Sigmoid colon (tissue), 6 donors: ENCODE measurements at regions not wholly inside any gene's neighbourhood (a gene's known extent, or its start where the extent isn't known, plus 50 kb on each side); places are given as distances from the start of the nearest gene placed in this dataset.

ENCODE experiments used
- DNase-seq: peaks from one replicate; pipeline ENCODE4 v3.0.0-alpha.2; 2019
- H3K27ac ChIP-seq, 4 donors: fragments of 200-600 bp; sonication (generic); one replicate each; pipeline ENCODE4 v1.5.1; 2016 to 2019; ENCODE audit warnings: mild to moderate bottlenecking in 1 of 4
- H3K27me3 ChIP-seq, 3 donors: fragments of 200-600 bp; sonication (generic); one replicate each; pipeline ENCODE4 v1.5.1; 2019; ENCODE audit warnings: mild to moderate bottlenecking in 1 of 3
- H3K36me3 ChIP-seq, 4 donors: fragments of 200-600 bp; sonication (generic); one replicate each; pipeline ENCODE4 v1.5.1; 2016 to 2019
- H3K4me1 ChIP-seq, 4 donors: fragments of 200-600 bp; sonication (generic); one replicate each; pipeline ENCODE4 v1.5.1; 2017 to 2019
- H3K4me3 ChIP-seq, 4 donors: fragments of 200-600 bp; sonication (generic); one replicate each; pipeline ENCODE4 v1.5.1; 2017 to 2019; ENCODE audit warnings: mild to moderate bottlenecking in 2 of 4, moderate library complexity in 1 of 4
- H3K9me3 ChIP-seq, 4 donors: fragments of 200-600 bp in 3 of 4; sonication (generic) in 3 of 4; one replicate each; pipeline versions ENCODE4 v1.5.1 to v1.6.1; 2013 to 2019
- CTCF ChIP-seq, 4 experiments: fragments of 450-650 bp in 3 of 4; fragments of 200-600 bp in 1 of 4; IDR thresholded peaks; one replicate each; pipeline ENCODE4 v1.5.1; 2016 to 2019; ENCODE audit warnings: antibody characterized with exemption in 4 of 4, mild to moderate bottlenecking in 3 of 4, moderate library complexity in 2 of 4
- EP300 ChIP-seq, 4 donors: sonication (generic); formaldehyde crosslinking; IDR thresholded peaks; one replicate each; pipeline ENCODE4 v1.6.1; 2017; ENCODE audit warnings: antibody characterized with exemption in 4 of 4
- POLR2A ChIP-seq, 2 donors: fragments of 450-650 bp; IDR thresholded peaks; one replicate each; pipeline ENCODE4 v1.6.1; 2016; ENCODE audit warnings: antibody characterized with exemption in 2 of 2, mild to moderate bottlenecking in 2 of 2, moderate library complexity in 2 of 2
- POLR2AphosphoS5 ChIP-seq, 4 donors: sonication (generic); formaldehyde crosslinking; IDR thresholded peaks; one replicate each; pipeline ENCODE4 v1.6.1; 2017; ENCODE audit warnings: antibody characterized with exemption in 4 of 4
- WGBS, 2 donors: extraction: QIAGEN DNeasy Blood & Tissue Kit; methylation state at CpG; one replicate each; pipeline ENCODE4 v1.1.7; 2013; 5-methylcytosine and 5-hydroxymethylcytosine counted together
- intact Hi-C: fragments of 100-400 bp; cut with DNase I; formaldehyde crosslinking; loops from one replicate; pipeline ENCODE4 v1.15.1; 2023
- donor health status: healthy with polysubstance abuse.
- donor health status: healthy.

DNA sequence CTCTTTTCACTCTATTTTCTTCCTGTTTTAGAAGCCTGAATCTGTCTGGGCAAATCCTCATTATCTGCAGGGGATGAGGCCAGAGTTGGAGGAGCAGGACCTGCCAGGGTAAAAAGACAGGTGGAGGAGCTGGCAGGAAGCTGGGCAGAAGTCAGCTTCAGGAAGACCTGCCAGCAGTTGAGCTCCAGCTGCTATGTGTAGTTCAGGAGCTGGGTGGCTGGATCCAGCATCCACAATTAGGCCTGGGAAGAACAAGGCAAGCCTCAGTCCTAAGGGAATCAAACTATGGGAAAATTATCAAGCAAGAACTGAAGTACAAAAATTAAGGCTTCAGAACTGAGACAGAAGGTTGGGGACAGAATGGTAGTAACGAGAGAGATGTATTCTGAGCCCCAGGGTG, 174.0 kb downstream of the MREG start:
- no peaks in the 10 kb centered on the region for H3K9me3 ChIP-seq
- intact Hi-C loops = no loop called here
- no peak for TF ChIP-seq CTCF (IDR thresholded peaks at IDR 0.05)
- TF ChIP-seq EP300 (IDR thresholded peaks at IDR 0.05) = no peak
- no peak for TF ChIP-seq POLR2A (IDR thresholded peaks at IDR 0.05)
- no peak for TF ChIP-seq POLR2AphosphoS5 (IDR thresholded peaks at IDR 0.05)
- H3K27ac ChIP-seq = no peak overlapping the region
- peaks cover 0 to 11% (median 0%) of the 10 kb centered on the region in 4 donors for H3K4me1 ChIP-seq
- WGBS, 2 donors = 90 to 95% methylated on average over 1 of the region's 1 CpG
- no peaks in the 10 kb centered on the region for H3K27me3 ChIP-seq
- no peak overlapping the region for H3K4me3 ChIP-seq
- no peak for DNase-seq
- H3K36me3 ChIP-seq = no peaks in the 10 kb centered on the region

GRCh38 chr2:215836881-215837280, 176.5 kb downstream of the MREG start:
- no peak for TF ChIP-seq EP300 (IDR thresholded peaks at IDR 0.05)
- TF ChIP-seq POLR2A (IDR thresholded peaks at IDR 0.05) = no peak
- no peak for TF ChIP-seq CTCF (IDR thresholded peaks at IDR 0.05)
- no peak for TF ChIP-seq POLR2AphosphoS5 (IDR thresholded peaks at IDR 0.05)
- WGBS, 2 donors = 90 to 92% methylated on average over 4 of the region's 4 CpGs
- Histone ChIP-seq H3K4me3 (no peak overlapping the region), H3K36me3 (no peaks in the 10 kb centered on the region), H3K27ac (no peak overlapping the region), H3K9me3 (no peaks in the 10 kb centered on the region), H3K4me1 (peaks cover 0 to 26% (median 5%) of the 10 kb centered on the region in 4 donors), H3K27me3 (no peaks in the 10 kb centered on the region)
- intact Hi-C loops = no loop called here
- no peak for DNase-seq

DNA sequence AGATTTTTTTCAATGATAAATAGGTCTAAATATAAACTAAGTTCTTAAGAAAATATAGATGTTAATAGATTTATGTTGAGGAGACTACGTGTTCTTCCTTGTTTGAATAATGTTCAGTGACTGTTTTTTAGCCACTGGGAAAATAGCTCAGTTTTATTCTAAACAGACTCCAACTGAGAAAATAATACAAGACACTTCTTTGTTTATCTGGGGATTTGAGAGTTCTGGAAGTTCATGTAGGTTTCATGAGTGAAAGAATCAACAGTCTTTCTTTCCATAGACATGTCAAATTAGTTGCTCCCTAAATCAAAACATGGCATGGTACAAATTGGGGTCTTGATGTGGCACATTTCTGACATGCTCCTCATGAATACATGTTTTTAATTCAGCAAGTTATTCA, 177.7 kb downstream of the MREG start:
- Histone ChIP-seq H3K4me1 (peaks cover 0 to 26% (median 5%) of the 10 kb centered on the region in 4 donors), H3K27me3 (no peaks in the 10 kb centered on the region), H3K36me3 (no peaks in the 10 kb centered on the region), H3K27ac (no peak overlapping the region), H3K4me3 (no peak overlapping the region), H3K9me3 (no peaks in the 10 kb centered on the region)
- TF ChIP-seq POLR2A (IDR thresholded peaks at IDR 0.05) = no peak
- no peak for TF ChIP-seq CTCF (IDR thresholded peaks at IDR 0.05)
- TF ChIP-seq POLR2AphosphoS5 (IDR thresholded peaks at IDR 0.05) = no peak
- no peak for TF ChIP-seq EP300 (IDR thresholded peaks at IDR 0.05)
- intact Hi-C loops = no loop called here
- no peak for DNase-seq
- WGBS, 2 donors = 86 to 88% methylated on average over 1 of the region's 1 CpG

DNA sequence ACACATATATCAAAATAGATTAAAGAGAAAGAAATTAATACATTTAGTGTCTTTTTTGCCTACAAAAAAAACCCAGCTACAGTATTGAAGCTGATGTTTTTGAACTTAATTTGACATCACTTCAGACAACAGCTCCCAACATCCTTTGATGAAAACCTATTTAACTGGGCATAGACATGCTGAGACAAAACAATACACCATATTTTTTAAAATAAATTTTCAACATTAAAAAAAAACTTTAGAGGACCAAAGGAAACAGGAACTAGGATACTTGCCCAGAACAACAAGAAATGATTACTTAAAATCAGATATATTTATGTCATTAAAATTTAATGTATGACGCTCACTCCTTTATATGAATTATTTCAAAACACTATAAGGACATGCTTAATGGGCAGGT, 178.1 kb downstream of the MREG start:
- Histone ChIP-seq H3K27ac (no peak overlapping the region), H3K4me3 (no peak overlapping the region), H3K9me3 (no peaks in the 10 kb centered on the region), H3K4me1 (peaks cover 0 to 26% (median 5%) of the 10 kb centered on the region in 4 donors), H3K36me3 (no peaks in the 10 kb centered on the region), H3K27me3 (no peaks in the 10 kb centered on the region)
- 97 to 100% methylated on average over 1 of the region's 1 CpG for WGBS, 2 donors
- DNase-seq = no peak
- TF ChIP-seq EP300 (IDR thresholded peaks at IDR 0.05) = no peak
- no peak for TF ChIP-seq POLR2A (IDR thresholded peaks at IDR 0.05)
- TF ChIP-seq POLR2AphosphoS5 (IDR thresholded peaks at IDR 0.05) = no peak
- no peak for TF ChIP-seq CTCF (IDR thresholded peaks at IDR 0.05)
- intact Hi-C loops = no loop called here

GRCh38 chr2:215833531-215834162, 179.7 kb downstream of the MREG start:
- Histone ChIP-seq H3K27ac (no peak overlapping the region), H3K9me3 (no peaks in the 10 kb centered on the region), H3K4me1 (peaks cover 0 to 26% (median 6%) of the 10 kb centered on the region in 4 donors), H3K4me3 (no peak overlapping the region), H3K36me3 (no peaks in the 10 kb centered on the region), H3K27me3 (no peaks in the 10 kb centered on the region)
- no peak for TF ChIP-seq POLR2A (IDR thresholded peaks at IDR 0.05)
- no peak for TF ChIP-seq POLR2AphosphoS5 (IDR thresholded peaks at IDR 0.05)
- DNase-seq = no peak
- 31 to 68% methylated on average over 5 of the region's 5 CpGs for WGBS, 2 donors
- intact Hi-C loops = no loop called here
